Kidney (tissue), 13 donors: ENCODE measurements at regions not wholly inside any gene's neighbourhood (a gene's known extent, or its start where the extent isn't known, plus 50 kb on each side); places are given as distances from the start of the nearest gene placed in this dataset.
A peak's percentile ranks its signal among the peaks of the same experiment; 100 is the strongest.

Experiments used
- DNase-seq, 5 donors: peaks; one replicate each; pipeline ENCODE4 v3.0.0-alpha.2; 2013 to 2020
- FAIRE-seq: peaks from 2 replicates; lab custom pipeline; 2012; peaks lifted over from hg19 to GRCh38; lab: Jason Lieb, UNC
- H3K27ac ChIP-seq, 2 donors: one replicate each; pipeline ENCODE4 v1.7.0; 2013; ENCODE audit warnings: low read depth in 2 of 2, low read length in 2 of 2, inconsistent platforms in 1 of 2
- H3K27me3 ChIP-seq: one replicate; pipeline ENCODE4 v1.7.1; 2013; ENCODE audit warnings: low read length, inconsistent platforms; ENCODE audit not compliant: control insufficient read depth, insufficient read depth
- H3K36me3 ChIP-seq, 3 donors: one replicate each; pipeline versions ENCODE4 v1.7.0 to v1.7.1; 2013; ENCODE audit warnings: low read length in 3 of 3, control low read depth in 1 of 3, inconsistent platforms in 1 of 3; ENCODE audit not compliant: insufficient read depth in 3 of 3, control insufficient read depth in 2 of 3
- H3K4me1 ChIP-seq, 3 donors: one replicate each; pipeline versions ENCODE4 v1.7.0 to v1.7.1; 2013; ENCODE audit warnings: low read length in 3 of 3, inconsistent platforms in 1 of 3, low read depth in 1 of 3; ENCODE audit not compliant: control insufficient read depth in 2 of 3, insufficient read depth in 2 of 3
- H3K4me3 ChIP-seq, 3 donors: one replicate each; pipeline versions ENCODE4 v1.7.0 to v1.8.1; 2013; ENCODE audit warnings: low read length in 3 of 3, control low read depth in 1 of 3, inconsistent platforms in 1 of 3
- H3K9ac ChIP-seq, 3 donors: one replicate each; pipeline versions ENCODE4 v1.7.0 to v1.7.1; 2013; ENCODE audit warnings: low read length in 3 of 3, control low read depth in 1 of 3, inconsistent platforms in 1 of 3
- H3K9me3 ChIP-seq, 3 donors: one replicate each; pipeline versions ENCODE4 v1.7.0 to v1.7.1; 2013; ENCODE audit warnings: low read length in 3 of 3, control low read depth in 1 of 3, inconsistent platforms in 1 of 3; ENCODE audit not compliant: control insufficient read depth in 2 of 3, insufficient read depth in 1 of 3
- intact Hi-C: fragments of 100-400 bp; cut with DNase I; formaldehyde crosslinking; loops from one replicate; pipeline ENCODE4 v1.11.1; 2022
- TF ChIP-seq, protein P1 (sequence below): IDR thresholded peaks from 3 replicates; pipeline ENCODE4 v1.5.1; 2012; ENCODE audit warnings: mild to moderate bottlenecking, moderate library complexity, borderline replicate concordance; ENCODE audit not compliant: insufficient read depth; ENCODE audit errors: extremely low read depth
- donor health status: control.
- donor health status: control.
- donor health status: control.
- donor health status: control.
- donor health status: control.
- donor health status: DM: yes; HTN: yes; CAD: no.
- donor health status: Normal renal cell carcinoma (clear cell type).

DNA sequence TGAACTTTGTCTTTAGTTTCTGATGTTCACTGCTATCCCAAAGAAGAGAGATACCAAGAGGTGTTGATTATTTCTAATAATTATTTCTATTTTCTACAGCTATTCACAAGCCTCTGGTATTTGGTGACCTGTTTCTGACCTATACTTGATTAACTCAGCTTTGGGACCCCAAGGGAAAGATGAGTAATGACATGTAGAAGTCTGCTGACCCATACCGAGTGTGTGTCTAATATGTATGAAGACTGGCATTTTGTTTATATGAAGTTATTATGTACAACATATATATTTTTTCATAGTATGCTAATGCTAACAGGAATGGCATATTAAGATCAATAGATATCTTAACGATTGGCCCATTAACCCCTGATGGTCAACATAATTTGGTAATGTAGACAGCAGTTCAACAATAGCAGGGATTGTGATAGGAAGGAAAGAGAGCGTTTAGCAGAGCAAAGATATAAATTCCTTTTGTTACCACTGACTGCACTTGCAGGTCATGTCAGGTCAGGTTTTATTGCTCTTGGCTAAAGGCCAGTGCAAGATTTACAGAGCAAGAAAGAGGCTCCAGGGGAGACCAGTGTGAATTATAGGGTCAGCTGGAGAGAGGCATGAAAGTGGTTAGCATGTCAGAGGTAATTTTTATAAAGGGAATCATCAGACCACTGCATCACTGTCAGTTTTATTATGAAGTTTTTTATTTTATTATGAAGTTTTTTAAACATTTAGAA is 94.7 kb upstream of the DIPK2B start:
- intact Hi-C loops = no loop called here
- TF ChIP-seq, protein P1, sequence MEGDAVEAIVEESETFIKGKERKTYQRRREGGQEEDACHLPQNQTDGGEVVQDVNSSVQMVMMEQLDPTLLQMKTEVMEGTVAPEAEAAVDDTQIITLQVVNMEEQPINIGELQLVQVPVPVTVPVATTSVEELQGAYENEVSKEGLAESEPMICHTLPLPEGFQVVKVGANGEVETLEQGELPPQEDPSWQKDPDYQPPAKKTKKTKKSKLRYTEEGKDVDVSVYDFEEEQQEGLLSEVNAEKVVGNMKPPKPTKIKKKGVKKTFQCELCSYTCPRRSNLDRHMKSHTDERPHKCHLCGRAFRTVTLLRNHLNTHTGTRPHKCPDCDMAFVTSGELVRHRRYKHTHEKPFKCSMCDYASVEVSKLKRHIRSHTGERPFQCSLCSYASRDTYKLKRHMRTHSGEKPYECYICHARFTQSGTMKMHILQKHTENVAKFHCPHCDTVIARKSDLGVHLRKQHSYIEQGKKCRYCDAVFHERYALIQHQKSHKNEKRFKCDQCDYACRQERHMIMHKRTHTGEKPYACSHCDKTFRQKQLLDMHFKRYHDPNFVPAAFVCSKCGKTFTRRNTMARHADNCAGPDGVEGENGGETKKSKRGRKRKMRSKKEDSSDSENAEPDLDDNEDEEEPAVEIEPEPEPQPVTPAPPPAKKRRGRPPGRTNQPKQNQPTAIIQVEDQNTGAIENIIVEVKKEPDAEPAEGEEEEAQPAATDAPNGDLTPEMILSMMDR = no peak
- Histone ChIP-seq H3K27ac (no peak overlapping the region), H3K9ac (no peak overlapping the region), H3K4me1 (no peaks in the 10 kb centered on the region), H3K9me3 (no peaks in the 10 kb centered on the region), H3K27me3 (peaks cover 2% of the 10 kb centered on the region), H3K4me3 (no peak overlapping the region), H3K36me3 (no peaks in the 10 kb centered on the region)
- DNase-seq (peak in 4 of 5 donors; percentile 48 to 75 (median 67)), FAIRE-seq (no peak)

DNA sequence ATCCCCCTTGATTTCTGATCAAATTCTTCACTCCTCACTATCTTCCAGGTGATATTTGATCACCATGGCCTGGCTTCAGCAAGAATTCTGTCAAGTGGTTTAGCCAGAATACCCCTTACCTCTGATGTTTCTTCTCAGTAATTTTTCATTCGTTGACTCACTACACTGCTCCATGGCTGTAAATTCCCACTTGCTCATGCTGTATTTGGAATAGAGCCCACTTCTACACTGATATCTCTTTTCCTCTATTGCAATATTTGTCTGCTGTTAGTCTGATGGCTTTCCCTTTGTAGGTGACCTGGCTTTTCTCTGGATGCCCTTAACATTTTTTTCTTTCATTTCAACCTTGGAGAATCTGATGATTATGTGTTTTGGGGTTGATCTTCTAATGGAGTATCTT is 73.9 kb upstream of the DIPK2B start:
- FAIRE-seq (no peak), DNase-seq (no peak)
- Histone ChIP-seq H3K9me3 (peaks cover 0 to 3% (median 0%) of the 10 kb centered on the region in 3 donors), H3K27ac (no peak overlapping the region), H3K4me3 (no peak overlapping the region), H3K27me3 (no peaks in the 10 kb centered on the region), H3K9ac (no peak overlapping the region), H3K4me1 (no peaks in the 10 kb centered on the region), H3K36me3 (no peaks in the 10 kb centered on the region)
- intact Hi-C loops = no loop called here
- TF ChIP-seq, protein P1 = no peak

DNA sequence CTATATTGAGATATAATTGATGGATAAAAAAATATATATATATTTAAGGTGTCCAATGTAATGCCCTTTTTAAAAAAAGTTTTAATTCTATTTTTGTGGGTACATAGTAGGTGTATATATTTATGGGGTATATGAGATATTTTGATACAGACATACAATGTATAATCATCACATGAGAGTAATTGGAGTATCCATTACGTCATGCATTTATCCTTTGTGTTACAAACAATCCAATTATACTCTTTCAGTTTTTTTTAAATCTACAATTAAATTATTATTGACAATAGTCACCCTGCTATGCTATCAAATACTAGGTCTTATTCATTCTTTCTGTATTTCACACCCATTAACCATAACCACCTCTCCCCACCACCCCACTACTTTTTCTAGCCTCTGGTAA is 66.3 kb upstream of the DIPK2B start:
- H3K4me3 ChIP-seq = no peak overlapping the region
- no peaks in the 10 kb centered on the region for H3K9me3 ChIP-seq
- FAIRE-seq (peak; percentile 59), DNase-seq (no peak)
- no peak overlapping the region for H3K27ac ChIP-seq
- no peaks in the 10 kb centered on the region for H3K27me3 ChIP-seq
- no peaks in the 10 kb centered on the region for H3K4me1 ChIP-seq
- no peaks in the 10 kb centered on the region for H3K36me3 ChIP-seq
- TF ChIP-seq, protein P1 = no peak
- intact Hi-C loops = no loop called here
- no peak overlapping the region for H3K9ac ChIP-seq
